WTC11 (cell line): ENCODE measurements at regions not wholly inside any gene's neighbourhood (a gene's known extent, or its start where the extent isn't known, plus 50 kb on each side); places are given as distances from the start of the nearest gene placed in this dataset.

ENCODE experiments used
- IRF2 ChIP-seq: sonication (generic); formaldehyde crosslinking; IDR thresholded peaks from 2 replicates; pipeline ENCODE4 v1.8.0; 2022; ENCODE audit warnings: low read depth, missing genetic modification reagents, borderline replicate concordance
- JUN ChIP-seq: sonication (generic); formaldehyde crosslinking; IDR thresholded peaks from 2 replicates; pipeline ENCODE4 v1.8.0; 2023; ENCODE audit warnings: mild to moderate bottlenecking, missing genetic modification reagents
- TF ChIP-seq, protein P1 (sequence below): fragments of 200-600 bp; IDR thresholded peaks from 2 replicates; pipeline ENCODE4 v1.8.0; 2022; ENCODE audit warnings: antibody characterized with exemption
- TF ChIP-seq, protein P2 (sequence below): sonication (generic); formaldehyde crosslinking; IDR thresholded peaks from 2 replicates; pipeline ENCODE4 v1.8.1; 2023; ENCODE audit warnings: mild to moderate bottlenecking, missing genetic modification reagents, moderate library complexity
- TF ChIP-seq, protein P3 (sequence below): sonication (generic); formaldehyde crosslinking; IDR thresholded peaks from 2 replicates; pipeline ENCODE4 v1.8.1; 2022; ENCODE audit warnings: mild to moderate bottlenecking, moderate library complexity, missing genetic modification reagents
- TF ChIP-seq, protein P4 (sequence below): sonication (generic); formaldehyde crosslinking; IDR thresholded peaks from 2 replicates; pipeline ENCODE4 v1.8.1; 2023; ENCODE audit warnings: mild to moderate bottlenecking, moderate library complexity, missing genetic modification reagents
- TF ChIP-seq, protein P5 (sequence below): sonication (generic); formaldehyde crosslinking; conservative IDR thresholded peaks from 2 replicates; pipeline ENCODE4 v1.8.1; 2023; ENCODE audit warnings: mild to moderate bottlenecking, low read depth, missing genetic modification reagents, moderate library complexity

DNA sequence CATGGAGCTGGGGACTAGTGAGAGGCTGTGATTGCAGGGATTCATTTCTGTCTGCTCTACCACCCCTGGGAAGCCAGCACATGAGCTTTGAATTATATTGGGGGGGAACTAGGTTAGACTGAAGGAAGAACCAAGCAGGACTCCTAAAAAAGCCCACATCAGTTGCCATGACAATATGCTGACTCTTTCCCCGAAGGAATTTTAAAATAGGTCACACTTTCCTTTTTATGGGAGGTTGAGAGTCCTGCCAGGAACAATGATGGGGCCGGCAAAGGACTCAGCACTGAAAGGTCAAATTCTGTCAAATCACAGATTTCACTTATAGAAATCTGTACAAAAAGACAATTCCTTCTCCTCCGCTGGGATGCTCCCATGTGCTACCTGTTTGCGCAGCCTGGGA lies 130.8 kb downstream of the ZNF621 start:
- TF ChIP-seq, protein P1, sequence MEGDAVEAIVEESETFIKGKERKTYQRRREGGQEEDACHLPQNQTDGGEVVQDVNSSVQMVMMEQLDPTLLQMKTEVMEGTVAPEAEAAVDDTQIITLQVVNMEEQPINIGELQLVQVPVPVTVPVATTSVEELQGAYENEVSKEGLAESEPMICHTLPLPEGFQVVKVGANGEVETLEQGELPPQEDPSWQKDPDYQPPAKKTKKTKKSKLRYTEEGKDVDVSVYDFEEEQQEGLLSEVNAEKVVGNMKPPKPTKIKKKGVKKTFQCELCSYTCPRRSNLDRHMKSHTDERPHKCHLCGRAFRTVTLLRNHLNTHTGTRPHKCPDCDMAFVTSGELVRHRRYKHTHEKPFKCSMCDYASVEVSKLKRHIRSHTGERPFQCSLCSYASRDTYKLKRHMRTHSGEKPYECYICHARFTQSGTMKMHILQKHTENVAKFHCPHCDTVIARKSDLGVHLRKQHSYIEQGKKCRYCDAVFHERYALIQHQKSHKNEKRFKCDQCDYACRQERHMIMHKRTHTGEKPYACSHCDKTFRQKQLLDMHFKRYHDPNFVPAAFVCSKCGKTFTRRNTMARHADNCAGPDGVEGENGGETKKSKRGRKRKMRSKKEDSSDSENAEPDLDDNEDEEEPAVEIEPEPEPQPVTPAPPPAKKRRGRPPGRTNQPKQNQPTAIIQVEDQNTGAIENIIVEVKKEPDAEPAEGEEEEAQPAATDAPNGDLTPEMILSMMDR, result no peak
- no peak for TF ChIP-seq JUN (CRISPR knock-in tag)
- TF ChIP-seq, protein P2, sequence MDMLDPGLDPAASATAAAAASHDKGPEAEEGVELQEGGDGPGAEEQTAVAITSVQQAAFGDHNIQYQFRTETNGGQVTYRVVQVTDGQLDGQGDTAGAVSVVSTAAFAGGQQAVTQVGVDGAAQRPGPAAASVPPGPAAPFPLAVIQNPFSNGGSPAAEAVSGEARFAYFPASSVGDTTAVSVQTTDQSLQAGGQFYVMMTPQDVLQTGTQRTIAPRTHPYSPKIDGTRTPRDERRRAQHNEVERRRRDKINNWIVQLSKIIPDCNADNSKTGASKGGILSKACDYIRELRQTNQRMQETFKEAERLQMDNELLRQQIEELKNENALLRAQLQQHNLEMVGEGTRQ (CRISPR knock-in tag), result no peak
- TF ChIP-seq, protein P3, sequence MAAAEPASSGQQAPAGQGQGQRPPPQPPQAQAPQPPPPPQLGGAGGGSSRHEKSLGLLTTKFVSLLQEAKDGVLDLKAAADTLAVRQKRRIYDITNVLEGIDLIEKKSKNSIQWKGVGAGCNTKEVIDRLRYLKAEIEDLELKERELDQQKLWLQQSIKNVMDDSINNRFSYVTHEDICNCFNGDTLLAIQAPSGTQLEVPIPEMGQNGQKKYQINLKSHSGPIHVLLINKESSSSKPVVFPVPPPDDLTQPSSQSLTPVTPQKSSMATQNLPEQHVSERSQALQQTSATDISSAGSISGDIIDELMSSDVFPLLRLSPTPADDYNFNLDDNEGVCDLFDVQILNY, result no peak
- TF ChIP-seq IRF2, result no peak
- TF ChIP-seq, protein P4, sequence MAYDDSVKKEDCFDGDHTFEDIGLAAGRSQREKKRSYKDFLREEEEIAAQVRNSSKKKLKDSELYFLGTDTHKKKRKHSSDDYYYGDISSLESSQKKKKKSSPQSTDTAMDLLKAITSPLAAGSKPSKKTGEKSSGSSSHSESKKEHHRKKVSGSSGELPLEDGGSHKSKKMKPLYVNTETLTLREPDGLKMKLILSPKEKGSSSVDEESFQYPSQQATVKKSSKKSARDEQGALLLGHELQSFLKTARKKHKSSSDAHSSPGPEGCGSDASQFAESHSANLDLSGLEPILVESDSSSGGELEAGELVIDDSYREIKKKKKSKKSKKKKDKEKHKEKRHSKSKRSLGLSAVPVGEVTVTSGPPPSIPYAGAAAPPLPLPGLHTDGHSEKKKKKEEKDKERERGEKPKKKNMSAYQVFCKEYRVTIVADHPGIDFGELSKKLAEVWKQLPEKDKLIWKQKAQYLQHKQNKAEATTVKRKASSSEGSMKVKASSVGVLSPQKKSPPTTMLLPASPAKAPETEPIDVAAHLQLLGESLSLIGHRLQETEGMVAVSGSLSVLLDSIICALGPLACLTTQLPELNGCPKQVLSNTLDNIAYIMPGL, result no peak
- TF ChIP-seq, protein P5, sequence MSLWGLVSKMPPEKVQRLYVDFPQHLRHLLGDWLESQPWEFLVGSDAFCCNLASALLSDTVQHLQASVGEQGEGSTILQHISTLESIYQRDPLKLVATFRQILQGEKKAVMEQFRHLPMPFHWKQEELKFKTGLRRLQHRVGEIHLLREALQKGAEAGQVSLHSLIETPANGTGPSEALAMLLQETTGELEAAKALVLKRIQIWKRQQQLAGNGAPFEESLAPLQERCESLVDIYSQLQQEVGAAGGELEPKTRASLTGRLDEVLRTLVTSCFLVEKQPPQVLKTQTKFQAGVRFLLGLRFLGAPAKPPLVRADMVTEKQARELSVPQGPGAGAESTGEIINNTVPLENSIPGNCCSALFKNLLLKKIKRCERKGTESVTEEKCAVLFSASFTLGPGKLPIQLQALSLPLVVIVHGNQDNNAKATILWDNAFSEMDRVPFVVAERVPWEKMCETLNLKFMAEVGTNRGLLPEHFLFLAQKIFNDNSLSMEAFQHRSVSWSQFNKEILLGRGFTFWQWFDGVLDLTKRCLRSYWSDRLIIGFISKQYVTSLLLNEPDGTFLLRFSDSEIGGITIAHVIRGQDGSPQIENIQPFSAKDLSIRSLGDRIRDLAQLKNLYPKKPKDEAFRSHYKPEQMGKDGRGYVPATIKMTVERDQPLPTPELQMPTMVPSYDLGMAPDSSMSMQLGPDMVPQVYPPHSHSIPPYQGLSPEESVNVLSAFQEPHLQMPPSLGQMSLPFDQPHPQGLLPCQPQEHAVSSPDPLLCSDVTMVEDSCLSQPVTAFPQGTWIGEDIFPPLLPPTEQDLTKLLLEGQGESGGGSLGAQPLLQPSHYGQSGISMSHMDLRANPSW, result no peak
